ENCODE measurements at regions not wholly inside any gene's neighbourhood (a gene's known extent, or its start where the extent isn't known, plus 50 kb on each side); places are given as distances from the start of the nearest gene placed in this dataset.
A peak's percentile ranks its signal among the peaks of the same experiment; 100 is the strongest.

GRCh38 chr14:61102549-61103466, 121.8 kb downstream of the SLC38A6 start:
- TF ChIP-seq, protein P1, sequence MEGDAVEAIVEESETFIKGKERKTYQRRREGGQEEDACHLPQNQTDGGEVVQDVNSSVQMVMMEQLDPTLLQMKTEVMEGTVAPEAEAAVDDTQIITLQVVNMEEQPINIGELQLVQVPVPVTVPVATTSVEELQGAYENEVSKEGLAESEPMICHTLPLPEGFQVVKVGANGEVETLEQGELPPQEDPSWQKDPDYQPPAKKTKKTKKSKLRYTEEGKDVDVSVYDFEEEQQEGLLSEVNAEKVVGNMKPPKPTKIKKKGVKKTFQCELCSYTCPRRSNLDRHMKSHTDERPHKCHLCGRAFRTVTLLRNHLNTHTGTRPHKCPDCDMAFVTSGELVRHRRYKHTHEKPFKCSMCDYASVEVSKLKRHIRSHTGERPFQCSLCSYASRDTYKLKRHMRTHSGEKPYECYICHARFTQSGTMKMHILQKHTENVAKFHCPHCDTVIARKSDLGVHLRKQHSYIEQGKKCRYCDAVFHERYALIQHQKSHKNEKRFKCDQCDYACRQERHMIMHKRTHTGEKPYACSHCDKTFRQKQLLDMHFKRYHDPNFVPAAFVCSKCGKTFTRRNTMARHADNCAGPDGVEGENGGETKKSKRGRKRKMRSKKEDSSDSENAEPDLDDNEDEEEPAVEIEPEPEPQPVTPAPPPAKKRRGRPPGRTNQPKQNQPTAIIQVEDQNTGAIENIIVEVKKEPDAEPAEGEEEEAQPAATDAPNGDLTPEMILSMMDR (IDR thresholded peaks at IDR 0.05), result no peak
- H3K4me3 Mint-ChIP-seq, result no peak overlapping the region
- peak overlapping the region; percentile 98 for H3K27ac Mint-ChIP-seq

More at GRCh38 chr14:61102549-61103466, 121.8 kb downstream of the SLC38A6 start:
- Mint-ChIP-seq H3K4me1 (peaks cover 60% of the 10 kb centered on the region), H3K36me3 (ENCODE audit: low read depth) (peaks cover 23% of the 10 kb centered on the region), H3K9me3 (peaks cover 26% of the 10 kb centered on the region), H3K27me3 (ENCODE audit: low read depth, poor library complexity) (peaks cover 6% of the 10 kb centered on the region)
- no peak for DNase-seq

Measured in nephron progenitor cell (in vitro differentiated cells).